ENCODE measurements at regions not wholly inside any gene's neighbourhood (a gene's known extent, or its start where the extent isn't known, plus 50 kb on each side); places are given as distances from the start of the nearest gene placed in this dataset.

DNA sequence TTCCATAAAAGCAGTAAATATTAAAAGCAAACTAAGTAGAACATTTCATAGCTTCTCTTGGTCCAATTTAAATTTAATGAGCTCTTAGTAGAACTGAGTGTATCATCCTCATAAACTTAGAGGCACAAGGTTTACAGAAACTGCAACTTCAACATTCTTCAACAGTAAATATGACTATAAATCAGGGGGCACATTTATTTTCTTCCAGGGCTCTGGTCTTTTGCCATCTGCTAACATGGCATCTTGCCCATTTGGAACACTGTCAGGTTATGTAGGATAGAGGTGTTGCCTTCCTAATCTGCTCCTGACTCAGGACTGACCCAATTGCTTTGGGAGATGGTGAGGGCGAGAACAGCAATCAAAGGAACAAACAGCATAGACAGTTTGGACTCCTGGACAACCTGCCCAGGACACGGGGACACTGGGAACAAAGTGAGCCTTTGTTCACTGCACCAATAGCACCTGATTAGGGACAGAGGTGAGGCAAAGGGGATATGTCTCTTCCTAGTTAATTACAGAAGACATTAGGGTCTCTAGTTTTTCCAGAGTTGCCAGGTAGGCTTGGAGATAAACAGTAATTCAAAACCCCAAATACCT lies 610.2 kb upstream of the ROBO2 start:
- 71% methylated on average over 2 of the region's 2 CpGs for WGBS
- H3K4me1 ChIP-seq, result no peaks in the 10 kb centered on the region
- no peaks in the 10 kb centered on the region for H3K36me3 ChIP-seq
- H3K27me3 ChIP-seq, result peaks cover 0 to 3% (median 0%) of the 10 kb centered on the region in 4 donors
- no peak overlapping the region for H3K27ac ChIP-seq (replicated peaks in 1 of 4)
- intact Hi-C loops (cut with DNase I), result no loop called here
- no peak for DNase-seq (ENCODE audit: extremely low spot score)
- H3K9me3 ChIP-seq, result no peaks in the 10 kb centered on the region
- no peak overlapping the region for H3K4me3 ChIP-seq
- TF ChIP-seq POLR2A (IDR thresholded peaks at IDR 0.05; ENCODE audit: low read depth), result no peak
- TF ChIP-seq, protein P1, sequence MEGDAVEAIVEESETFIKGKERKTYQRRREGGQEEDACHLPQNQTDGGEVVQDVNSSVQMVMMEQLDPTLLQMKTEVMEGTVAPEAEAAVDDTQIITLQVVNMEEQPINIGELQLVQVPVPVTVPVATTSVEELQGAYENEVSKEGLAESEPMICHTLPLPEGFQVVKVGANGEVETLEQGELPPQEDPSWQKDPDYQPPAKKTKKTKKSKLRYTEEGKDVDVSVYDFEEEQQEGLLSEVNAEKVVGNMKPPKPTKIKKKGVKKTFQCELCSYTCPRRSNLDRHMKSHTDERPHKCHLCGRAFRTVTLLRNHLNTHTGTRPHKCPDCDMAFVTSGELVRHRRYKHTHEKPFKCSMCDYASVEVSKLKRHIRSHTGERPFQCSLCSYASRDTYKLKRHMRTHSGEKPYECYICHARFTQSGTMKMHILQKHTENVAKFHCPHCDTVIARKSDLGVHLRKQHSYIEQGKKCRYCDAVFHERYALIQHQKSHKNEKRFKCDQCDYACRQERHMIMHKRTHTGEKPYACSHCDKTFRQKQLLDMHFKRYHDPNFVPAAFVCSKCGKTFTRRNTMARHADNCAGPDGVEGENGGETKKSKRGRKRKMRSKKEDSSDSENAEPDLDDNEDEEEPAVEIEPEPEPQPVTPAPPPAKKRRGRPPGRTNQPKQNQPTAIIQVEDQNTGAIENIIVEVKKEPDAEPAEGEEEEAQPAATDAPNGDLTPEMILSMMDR (IDR thresholded peaks at IDR 0.05), result no peak
- no peak for TF ChIP-seq EP300 (IDR thresholded peaks at IDR 0.05)
- TF ChIP-seq POLR2AphosphoS5 (IDR thresholded peaks at IDR 0.05), result no peak

DNA sequence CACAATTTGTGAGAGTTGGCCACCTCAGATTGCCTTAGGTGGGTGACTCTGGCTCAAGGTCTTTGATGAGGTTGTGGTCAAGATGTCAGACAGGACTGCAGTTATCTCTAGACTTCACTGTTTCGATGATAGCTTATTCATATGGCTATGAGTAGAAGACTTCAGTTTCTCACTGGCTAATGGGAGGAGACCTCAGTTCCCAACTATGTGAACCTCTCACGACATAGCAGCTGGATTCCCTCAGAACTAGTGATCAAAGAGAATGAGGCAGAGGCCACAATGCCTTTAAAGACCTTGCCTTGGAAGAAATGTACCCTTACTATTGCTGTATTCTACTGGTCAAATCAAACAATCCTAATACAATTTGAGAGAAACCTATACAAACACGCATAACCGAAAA lies 607.5 kb upstream of the ROBO2 start:
- intact Hi-C loops (cut with DNase I), result no loop called here
- 71% methylated on average over 4 of the region's 4 CpGs for WGBS
- Histone ChIP-seq H3K4me3 (no peak overlapping the region), H3K27me3 (peaks cover 0 to 2% (median 0%) of the 10 kb centered on the region in 4 donors), H3K4me1 (no peaks in the 10 kb centered on the region), H3K36me3 (no peaks in the 10 kb centered on the region), H3K9me3 (no peaks in the 10 kb centered on the region), H3K27ac (replicated peaks in 1 of 4) (no peak overlapping the region)
- TF ChIP-seq, protein P1 (IDR thresholded peaks at IDR 0.05), result no peak
- TF ChIP-seq EP300 (IDR thresholded peaks at IDR 0.05), result no peak
- no peak for DNase-seq (ENCODE audit: extremely low spot score)

DNA sequence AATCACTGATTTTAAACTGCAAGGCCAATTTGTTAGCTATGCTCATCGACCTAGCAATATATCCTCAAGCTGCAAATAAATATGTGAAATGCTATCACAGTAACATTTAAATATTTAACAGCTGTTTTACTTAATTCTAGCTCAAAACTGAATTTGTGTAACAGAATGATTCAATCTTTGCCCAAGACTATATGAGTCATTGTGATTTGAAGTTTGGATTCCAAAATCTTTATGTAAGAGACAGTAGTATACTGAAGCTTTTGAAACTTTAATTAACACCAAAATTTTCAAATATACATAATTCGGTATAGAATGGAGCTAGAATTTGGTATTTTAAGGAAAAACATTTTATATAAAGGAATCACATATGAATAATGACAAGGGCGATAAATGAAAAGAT lies 603.0 kb upstream of the ROBO2 start:
- Histone ChIP-seq H3K27me3 (no peaks in the 10 kb centered on the region), H3K4me3 (no peak overlapping the region), H3K9me3 (no peaks in the 10 kb centered on the region), H3K36me3 (no peaks in the 10 kb centered on the region), H3K4me1 (no peaks in the 10 kb centered on the region), H3K27ac (replicated peaks in 1 of 4) (no peak overlapping the region)
- WGBS, result 86% methylated on average over 3 of the region's 3 CpGs
- DNase-seq (ENCODE audit: extremely low spot score), result no peak
- intact Hi-C loops (cut with DNase I), result no loop called here
- no peak for TF ChIP-seq EP300 (IDR thresholded peaks at IDR 0.05)
- TF ChIP-seq, protein P1 (IDR thresholded peaks at IDR 0.05), result no peak
- TF ChIP-seq POLR2AphosphoS5 (IDR thresholded peaks at IDR 0.05), result no peak
- TF ChIP-seq POLR2A (IDR thresholded peaks at IDR 0.05; ENCODE audit: low read depth), result no peak

DNA sequence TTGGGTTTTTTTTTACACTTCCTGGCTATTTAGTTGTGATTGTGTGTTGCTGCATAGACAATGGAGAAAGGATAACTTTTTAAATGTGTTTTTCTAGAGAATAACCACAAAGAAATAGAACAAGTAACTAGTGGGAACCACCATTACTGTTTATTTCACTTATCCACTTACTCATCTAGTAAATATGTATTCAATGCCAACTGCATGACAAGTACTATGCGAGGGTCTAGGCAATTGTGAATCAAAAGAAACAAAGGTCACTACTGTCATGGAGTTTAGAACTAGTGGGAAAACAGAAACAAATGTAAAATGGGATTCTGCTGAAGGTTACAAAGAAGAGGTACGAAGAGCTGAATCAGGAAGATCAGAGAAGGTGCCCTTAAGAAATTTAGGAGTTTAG lies 600.9 kb upstream of the ROBO2 start:
- Histone ChIP-seq H3K4me1 (no peaks in the 10 kb centered on the region), H3K4me3 (no peak overlapping the region), H3K36me3 (no peaks in the 10 kb centered on the region), H3K9me3 (no peaks in the 10 kb centered on the region), H3K27ac (replicated peaks in 1 of 4) (no peak overlapping the region), H3K27me3 (no peaks in the 10 kb centered on the region)
- 68% methylated on average over 2 of the region's 2 CpGs for WGBS
- DNase-seq (ENCODE audit: extremely low spot score), result no peak
- TF ChIP-seq POLR2AphosphoS5 (IDR thresholded peaks at IDR 0.05) (no peak), POLR2A (IDR thresholded peaks at IDR 0.05; ENCODE audit: low read depth) (no peak), EP300 (IDR thresholded peaks at IDR 0.05) (no peak)
- TF ChIP-seq, protein P1 (IDR thresholded peaks at IDR 0.05), result no peak
- intact Hi-C loops (cut with DNase I), result no loop called here

DNA sequence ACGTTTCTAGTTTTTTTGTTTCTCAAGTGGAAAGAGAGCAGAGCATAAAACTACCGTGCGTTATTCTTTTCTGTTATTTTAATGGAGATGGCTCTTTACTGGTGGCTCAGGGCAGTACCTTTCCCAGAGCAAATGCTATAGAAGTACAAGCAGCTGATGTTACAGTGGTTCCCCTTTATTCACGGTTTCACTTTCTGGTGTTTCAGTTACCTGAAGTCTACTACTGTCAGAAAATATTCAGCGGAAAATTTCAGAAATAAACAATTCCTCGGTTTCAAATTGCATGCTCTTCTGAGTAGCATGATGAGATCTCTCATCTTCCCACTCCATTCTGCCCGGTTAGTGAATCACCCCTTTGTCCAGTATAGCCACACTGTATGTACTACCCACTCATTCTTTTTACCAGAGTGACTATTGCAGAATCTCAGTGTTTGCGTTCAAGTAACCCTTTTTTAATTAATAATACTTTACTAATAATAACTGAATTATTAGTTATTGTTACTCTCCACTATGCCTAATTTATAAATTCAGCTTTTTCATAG lies 597.5 kb upstream of the ROBO2 start:
- H3K27ac ChIP-seq (replicated peaks in 1 of 4), result no peak overlapping the region

More for the DNA sequence above, 597.5 kb upstream of the ROBO2 start:
- intact Hi-C loops (cut with DNase I), result no loop called here
- TF ChIP-seq POLR2A (IDR thresholded peaks at IDR 0.05; ENCODE audit: low read depth) (no peak), POLR2AphosphoS5 (IDR thresholded peaks at IDR 0.05) (no peak), EP300 (IDR thresholded peaks at IDR 0.05) (no peak)
- TF ChIP-seq, protein P1 (IDR thresholded peaks at IDR 0.05), result no peak
- Histone ChIP-seq H3K27me3 (no peaks in the 10 kb centered on the region), H3K4me1 (no peaks in the 10 kb centered on the region), H3K36me3 (no peaks in the 10 kb centered on the region), H3K4me3 (no peak overlapping the region), H3K9me3 (no peaks in the 10 kb centered on the region)
- DNase-seq (ENCODE audit: extremely low spot score), result no peak
- 82% methylated on average over 8 of the region's 8 CpGs for WGBS

All from esophagus muscularis mucosa (tissue), 4 donors.